Right lobe of liver (tissue), 6 donors: ENCODE measurements at regions not wholly inside any gene's neighbourhood (a gene's known extent, or its start where the extent isn't known, plus 50 kb on each side); places are given as distances from the start of the nearest gene placed in this dataset.
A peak's percentile ranks its signal among the peaks of the same experiment; 100 is the strongest.

Experiments
- ATAC-seq, 4 donors: fragments of 200-7000 bp; cut with Tn5 transposase; one replicate each; pipeline ENCODE4 v1.9.1; 2020; ENCODE audit warnings: mild to moderate bottlenecking in 4 of 4, moderate library complexity in 4 of 4
- DNase-seq, 3 donors: peaks; one replicate each; pipeline ENCODE4 v3.0.0-alpha.2; 2020
- H3K27ac ChIP-seq, 3 donors: fragments of 200-600 bp; one replicate each; pipeline ENCODE4 v1.8.0; 2022
- H3K27me3 ChIP-seq, 2 donors: fragments of 200-600 bp; one replicate each; pipeline ENCODE4 v1.8.0; 2022
- H3K36me3 ChIP-seq, 4 donors: fragments of 200-600 bp; sonication (generic) in 1 of 4; one replicate each; pipeline versions ENCODE4 v1.5.1 to v1.8.0; 2017 to 2022; ENCODE audit warnings: control low read depth in 1 of 4
- H3K4me1 ChIP-seq, 4 donors: fragments of 200-600 bp; sonication (generic) in 1 of 4; one replicate each; pipeline versions ENCODE4 v1.5.1 to v1.8.0; 2017 to 2022; ENCODE audit warnings: control low read depth in 1 of 4
- H3K4me3 ChIP-seq, 3 donors: fragments of 200-600 bp; one replicate each; pipeline ENCODE4 v1.8.0; 2022
- H3K9me3 ChIP-seq, 4 donors: fragments of 200-600 bp; sonication (generic) in 1 of 4; one replicate each; pipeline versions ENCODE4 v1.5.1 to v1.8.0; 2017 to 2022; ENCODE audit warnings: control low read depth in 1 of 4
- CTCF ChIP-seq, 4 donors: fragments of 200-600 bp in 3 of 4; fragments of 450-650 bp in 1 of 4; IDR thresholded peaks; one replicate each; pipeline versions ENCODE4 v1.5.1 to v1.8.0; 2016 to 2022; ENCODE audit warnings: antibody characterized with exemption in 4 of 4, mild to moderate bottlenecking in 2 of 4
- POLR2A ChIP-seq: fragments of 450-650 bp; IDR thresholded peaks from one replicate; pipeline ENCODE4 v1.6.1; 2017; ENCODE audit warnings: antibody characterized with exemption, mild to moderate bottlenecking
- WGBS: methylation state at CpG from one replicate; pipeline ENCODE4 v1.1.6; 2018; ENCODE audit warnings: low coverage, low lambda C conversion rate; ENCODE audit not compliant: insufficient coverage; ENCODE audit errors: missing lambda C conversion rate; 5-methylcytosine and 5-hydroxymethylcytosine counted together
- intact Hi-C, 2 donors: fragments of 100-400 bp; cut with DNase I; formaldehyde crosslinking; loops; one replicate each; pipeline versions ENCODE4 v1.11.2 to v1.14.1; 2022
- donor health status: DM: no; HTN: yes; CAD: no.
- donor health status: DM: no; HTN: no; CAD: no.
- donor health status: DM: no; HTN: no; CAD: no.
- donor health status: DM: no; HTN: yes; CAD: no.
- donor health status: DM: no; HTN: yes; CAD: no.

GRCh38 chr2:205857520-205858237 is 175.4 kb downstream of the NRP2 start:
- H3K4me3 ChIP-seq, result no peak overlapping the region
- WGBS, result 75% methylated on average over 9 of the region's 13 CpGs
- ATAC-seq, result no peak
- peaks cover 0 to 2% (median 0%) of the 10 kb centered on the region in 4 donors for H3K4me1 ChIP-seq
- H3K36me3 ChIP-seq, result no peaks in the 10 kb centered on the region
- intact Hi-C loops, result no loop called here
- H3K9me3 ChIP-seq, result no peaks in the 10 kb centered on the region
- TF ChIP-seq POLR2A, result no peak
- no peak for TF ChIP-seq CTCF (IDR thresholded peaks at IDR 0.05)
- no peak overlapping the region for H3K27ac ChIP-seq
- no peak for DNase-seq
- no peaks in the 10 kb centered on the region for H3K27me3 ChIP-seq

DNA sequence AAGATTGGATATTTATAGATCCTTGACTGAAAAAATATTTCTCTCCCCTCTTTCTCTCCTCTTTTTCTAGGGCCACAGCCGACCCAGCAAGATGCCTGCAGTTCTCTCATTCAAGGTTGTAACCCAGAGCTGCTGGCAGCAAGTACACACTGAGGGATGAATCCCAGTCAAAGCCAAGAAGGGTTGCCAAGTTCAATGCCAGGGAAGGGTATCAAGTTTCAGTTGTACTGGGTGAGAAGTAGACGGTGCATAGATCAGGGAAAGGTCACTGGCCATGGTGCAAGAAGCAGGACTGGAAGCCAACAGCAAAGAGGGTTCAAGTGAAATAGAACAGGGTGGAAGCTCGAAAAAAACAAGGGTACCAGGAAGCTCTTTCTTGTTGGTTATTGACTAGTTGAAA is 170.2 kb downstream of the NRP2 start:
- no peaks in the 10 kb centered on the region for H3K36me3 ChIP-seq
- no peaks in the 10 kb centered on the region for H3K27me3 ChIP-seq
- TF ChIP-seq CTCF (IDR thresholded peaks at IDR 0.05) (no peak), POLR2A (no peak)
- ATAC-seq (peak; percentile 82 to 99 (median 94)), DNase-seq (peak in 2 of 3 donors; percentile 59 to 85)
- H3K27ac ChIP-seq, result no peak overlapping the region
- WGBS, result 29% methylated on average over 3 of the region's 3 CpGs
- intact Hi-C loops, result no loop called here
- no peaks in the 10 kb centered on the region for H3K9me3 ChIP-seq
- H3K4me3 ChIP-seq, result no peak overlapping the region
- peaks cover 0 to 4% (median 0%) of the 10 kb centered on the region in 4 donors for H3K4me1 ChIP-seq

- H3K36me3 ChIP-seq, result no peaks in the 10 kb centered on the region
- ATAC-seq, result no peak
- no peaks in the 10 kb centered on the region for H3K9me3 ChIP-seq
- TF ChIP-seq CTCF (IDR thresholded peaks at IDR 0.05), result no peak
- no peak for TF ChIP-seq POLR2A
- intact Hi-C loops, result no loop called here
- DNase-seq, result no peak
- WGBS, result 86% methylated on average over 3 of the region's 5 CpGs
- peaks cover 0 to 4% (median 0%) of the 10 kb centered on the region in 4 donors for H3K4me1 ChIP-seq
- no peak overlapping the region for H3K27ac ChIP-seq
- H3K4me3 ChIP-seq, result no peak overlapping the region
- H3K27me3 ChIP-seq, result no peaks in the 10 kb centered on the region
These were observed 168.3 kb downstream of the NRP2 start for GRCh38 chr2:205850611-205851010.

GRCh38 chr2:205850132-205850531 is 167.8 kb downstream of the NRP2 start:
- H3K4me3 ChIP-seq, result no peak overlapping the region
- no peak for ATAC-seq
- H3K27ac ChIP-seq, result no peak overlapping the region
- 50% methylated on average over 1 of the region's 5 CpGs for WGBS
- H3K36me3 ChIP-seq, result no peaks in the 10 kb centered on the region
- no peak for DNase-seq
- intact Hi-C loops, result no loop called here
- TF ChIP-seq CTCF (IDR thresholded peaks at IDR 0.05) (no peak), POLR2A (no peak)
- no peaks in the 10 kb centered on the region for H3K27me3 ChIP-seq
- no peaks in the 10 kb centered on the region for H3K9me3 ChIP-seq
- peaks cover 0 to 4% (median 0%) of the 10 kb centered on the region in 4 donors for H3K4me1 ChIP-seq
